AG10803 (cell line): ENCODE measurements at regions not wholly inside any gene's neighbourhood (a gene's known extent, or its start where the extent isn't known, plus 50 kb on each side); places are given as distances from the start of the nearest gene placed in this dataset.

Source experiments
- DNase-seq: peaks from one replicate; pipeline ENCODE4 v3.0.0; 2010; ENCODE audit warnings: low read depth
- H3K4me3 ChIP-seq: 2 replicates; pipeline ENCODE4 v1.5.1; 2011; ENCODE audit warnings: mild to moderate bottlenecking, low read length, control low read depth
- CTCF ChIP-seq: conservative IDR thresholded peaks from 2 replicates; pipeline ENCODE4 v1.5.1; 2011; ENCODE audit warnings: mild to moderate bottlenecking, low read length, control low read depth, inconsistent platforms

DNA sequence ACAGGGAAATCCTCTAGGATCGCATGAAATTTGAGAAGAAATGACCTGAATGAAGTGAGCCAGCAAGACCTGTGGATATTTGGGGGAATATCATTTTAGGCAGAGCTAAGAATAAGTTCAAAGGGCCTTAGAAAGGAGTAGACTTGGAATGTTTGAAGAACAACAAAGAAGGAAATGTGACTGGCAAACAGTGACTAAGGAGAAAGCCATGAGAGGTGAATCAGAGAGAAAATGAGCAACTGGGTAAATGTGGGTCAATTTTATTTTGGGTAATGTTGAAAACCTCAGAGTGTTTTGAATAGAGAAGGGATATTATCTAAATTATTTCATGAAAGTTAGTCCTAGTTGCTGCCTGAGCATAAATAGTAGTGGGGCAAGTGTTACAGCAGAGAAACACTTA, 672.8 kb downstream of the LMO4 start:
- DNase-seq = peak; percentile 45
- no peak for TF ChIP-seq CTCF
- no peak overlapping the region for H3K4me3 ChIP-seq

DNA sequence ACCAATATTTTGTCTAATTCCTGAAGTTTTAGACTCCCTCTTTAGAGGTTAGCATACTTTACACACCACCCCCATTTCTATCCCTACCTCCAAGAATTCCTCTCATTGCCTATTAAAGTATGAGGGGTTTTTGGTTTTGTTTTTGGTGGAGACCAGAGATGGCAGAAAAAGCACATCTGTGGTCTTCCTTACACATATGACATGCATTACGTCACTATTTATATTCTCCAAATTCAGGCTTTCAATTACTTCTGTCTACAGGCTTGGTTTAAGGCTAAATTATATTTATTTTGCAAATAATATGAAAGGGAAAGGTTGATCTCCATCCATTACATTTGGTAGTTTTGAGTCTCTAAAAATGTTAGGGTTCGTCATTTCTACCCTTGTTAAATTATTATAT, 674.6 kb downstream of the LMO4 start:
- no peak overlapping the region for H3K4me3 ChIP-seq
- DNase-seq = no peak
- TF ChIP-seq CTCF = no peak

GRCh38 chr1:88009916-88010315, 674.2 kb upstream of the PKN2 start:
- no peak for TF ChIP-seq CTCF
- DNase-seq = no peak
- no peak overlapping the region for H3K4me3 ChIP-seq

- H3K4me3 ChIP-seq = no peak overlapping the region
- no peak for DNase-seq
- no peak for TF ChIP-seq CTCF
Measured at GRCh38 chr1:88013485-88013884, 670.6 kb upstream of the PKN2 start.

GRCh38 chr1:88014131-88014530, 669.9 kb upstream of the PKN2 start:
- H3K4me3 ChIP-seq = no peak overlapping the region
- no peak for DNase-seq
- no peak for TF ChIP-seq CTCF

- no peak for TF ChIP-seq CTCF
- no peak overlapping the region for H3K4me3 ChIP-seq
- no peak for DNase-seq
Measured at GRCh38 chr1:88016947-88017346, 667.1 kb upstream of the PKN2 start.

DNA sequence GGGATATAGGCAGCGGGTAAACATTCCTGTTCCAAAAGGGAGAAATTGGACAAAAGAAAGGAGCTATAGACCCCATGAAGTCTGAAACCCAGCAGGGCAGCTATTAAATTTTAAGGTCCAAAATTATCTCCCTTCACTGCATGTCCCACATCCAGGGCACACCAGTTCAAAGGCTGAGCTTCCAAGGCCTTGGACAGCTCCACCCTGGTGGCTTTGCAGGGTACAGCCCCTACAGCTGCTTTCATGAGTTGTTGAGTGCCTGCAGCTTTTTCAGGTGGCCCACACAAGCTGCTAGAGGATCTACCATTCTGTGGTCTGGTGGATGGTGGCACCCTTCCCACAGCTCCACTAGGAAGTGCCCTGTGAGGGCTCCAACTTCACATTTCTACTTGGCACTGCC, 662.5 kb upstream of the PKN2 start:
- no peak for DNase-seq
- no peak overlapping the region for H3K4me3 ChIP-seq
- TF ChIP-seq CTCF = no peak
